Gastrocnemius medialis (tissue), 4 donors: ENCODE measurements at regions not wholly inside any gene's neighbourhood (a gene's known extent, or its start where the extent isn't known, plus 50 kb on each side); places are given as distances from the start of the nearest gene placed in this dataset.
"Not testable (repeated sequence)": the region's sequence is repeated elsewhere in the genome, so short reads cannot be mapped to it uniquely, and the experiment has no call there.

Source experiments
- ATAC-seq, 2 donors: fragments of 150-250 bp; one replicate each; pipeline ENCODE4 v1.9.1; 2016
- DNase-seq, 2 donors: peaks; one replicate each; pipeline ENCODE4 v3.0.0-alpha.2; 2019
- H3K27ac ChIP-seq, 4 donors: fragments of 200-600 bp; sonication (generic); 1 replicate in 1 of 4; 2 replicates in 3 of 4; pipeline ENCODE4 v1.5.1; 2016 to 2018; ENCODE audit warnings: mild to moderate bottlenecking in 2 of 4, moderate library complexity in 1 of 4
- H3K27me3 ChIP-seq, 3 donors: fragments of 200-600 bp; sonication (generic) in 2 of 3; 1 replicate in 1 of 3; 2 replicates in 2 of 3; pipeline versions ENCODE4 v1.5.1 to v1.6.0; 2016 to 2019; ENCODE audit warnings: mild to moderate bottlenecking in 1 of 3, moderate library complexity in 1 of 3
- H3K36me3 ChIP-seq, 2 donors: fragments of 200-600 bp; sonication (generic) in 1 of 2; one replicate each; pipeline ENCODE4 v1.5.1; 2017 to 2018
- H3K4me1 ChIP-seq, 2 donors: fragments of 200-600 bp; sonication (generic) in 1 of 2; one replicate each; pipeline ENCODE4 v1.5.1; 2016 to 2017; ENCODE audit warnings: mild to moderate bottlenecking in 2 of 2
- H3K4me3 ChIP-seq, 4 donors: fragments of 200-600 bp; sonication (generic) in 3 of 4; 1 replicate in 1 of 4; 2 replicates in 3 of 4; pipeline ENCODE4 v1.5.1; 2016 to 2019; ENCODE audit warnings: mild to moderate bottlenecking in 2 of 4
- H3K9me3 ChIP-seq, 3 donors: fragments of 200-600 bp; sonication (generic) in 2 of 3; 1 replicate in 1 of 3; 2 replicates in 2 of 3; pipeline ENCODE4 v1.5.1; 2016 to 2019
- POLR2A ChIP-seq, 2 donors: fragments of 450-650 bp; IDR thresholded peaks; one replicate each; pipeline ENCODE4 v1.6.1; 2017; ENCODE audit warnings: antibody characterized with exemption in 2 of 2, mild to moderate bottlenecking in 2 of 2, moderate library complexity in 2 of 2
- in situ Hi-C, 4 donors: fragments of 200-750 bp; cut with MboI; loops; one replicate each; pipeline versions ENCODE4 v1.15.0 to v1.8.0; 2017; ENCODE audit warnings: low sequenced_read_pairs in 4 of 4
- intact Hi-C: fragments of 100-400 bp; cut with DNase I; formaldehyde crosslinking; loops from one replicate; pipeline ENCODE4 v1.15.1; 2023; ENCODE audit warnings: low total_unique reads
- TF ChIP-seq, protein P1 (sequence below), 5 experiments: fragments of 450-650 bp in 3 of 5; fragments of 200-600 bp in 2 of 5; sonication (generic) in 2 of 5; IDR thresholded peaks in 4 of 5; conservative IDR thresholded peaks in 1 of 5; 1 replicate in 4 of 5; 2 replicates in 1 of 5; pipeline ENCODE4 v1.5.1; 2016 to 2019; ENCODE audit warnings: antibody characterized with exemption in 5 of 5, mild to moderate bottlenecking in 3 of 5, moderate library complexity in 3 of 5

DNA sequence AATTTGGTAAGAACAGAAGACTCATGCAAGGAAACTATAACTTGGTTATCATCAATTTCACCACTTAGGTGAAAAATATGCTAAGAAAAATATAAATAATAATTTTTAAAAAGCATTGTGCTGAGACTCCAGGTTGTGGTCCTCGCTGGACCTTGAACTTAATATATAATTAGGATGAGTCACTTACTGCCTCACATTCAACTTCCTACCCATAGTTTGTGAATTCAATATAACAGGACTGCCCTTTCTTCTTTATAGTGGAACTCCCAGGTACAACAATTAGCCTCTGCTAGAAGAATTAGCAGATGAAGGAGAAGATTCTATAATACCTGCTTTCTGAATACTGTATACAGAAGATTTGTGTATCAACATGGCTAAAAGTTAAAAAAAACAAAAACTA is 149.1 kb upstream of the SPRED1 start:
- Histone ChIP-seq H3K36me3 (no peaks in the 10 kb centered on the region), H3K27ac (no peak overlapping the region), H3K9me3 (no peaks in the 10 kb centered on the region), H3K4me3 (no peak overlapping the region), H3K27me3 (no peaks in the 10 kb centered on the region), H3K4me1 (no peaks in the 10 kb centered on the region)
- in situ Hi-C loops (no loop called here), intact Hi-C loops (no loop called here)
- no peak for ATAC-seq
- TF ChIP-seq, protein P1, sequence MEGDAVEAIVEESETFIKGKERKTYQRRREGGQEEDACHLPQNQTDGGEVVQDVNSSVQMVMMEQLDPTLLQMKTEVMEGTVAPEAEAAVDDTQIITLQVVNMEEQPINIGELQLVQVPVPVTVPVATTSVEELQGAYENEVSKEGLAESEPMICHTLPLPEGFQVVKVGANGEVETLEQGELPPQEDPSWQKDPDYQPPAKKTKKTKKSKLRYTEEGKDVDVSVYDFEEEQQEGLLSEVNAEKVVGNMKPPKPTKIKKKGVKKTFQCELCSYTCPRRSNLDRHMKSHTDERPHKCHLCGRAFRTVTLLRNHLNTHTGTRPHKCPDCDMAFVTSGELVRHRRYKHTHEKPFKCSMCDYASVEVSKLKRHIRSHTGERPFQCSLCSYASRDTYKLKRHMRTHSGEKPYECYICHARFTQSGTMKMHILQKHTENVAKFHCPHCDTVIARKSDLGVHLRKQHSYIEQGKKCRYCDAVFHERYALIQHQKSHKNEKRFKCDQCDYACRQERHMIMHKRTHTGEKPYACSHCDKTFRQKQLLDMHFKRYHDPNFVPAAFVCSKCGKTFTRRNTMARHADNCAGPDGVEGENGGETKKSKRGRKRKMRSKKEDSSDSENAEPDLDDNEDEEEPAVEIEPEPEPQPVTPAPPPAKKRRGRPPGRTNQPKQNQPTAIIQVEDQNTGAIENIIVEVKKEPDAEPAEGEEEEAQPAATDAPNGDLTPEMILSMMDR (IDR thresholded peaks at IDR 0.05 in 4 of 5, conservative IDR thresholded peaks at IDR 0.05 in 1 of 5) = no peak
- TF ChIP-seq POLR2A (IDR thresholded peaks at IDR 0.05) = no peak
- no peak for DNase-seq

DNA sequence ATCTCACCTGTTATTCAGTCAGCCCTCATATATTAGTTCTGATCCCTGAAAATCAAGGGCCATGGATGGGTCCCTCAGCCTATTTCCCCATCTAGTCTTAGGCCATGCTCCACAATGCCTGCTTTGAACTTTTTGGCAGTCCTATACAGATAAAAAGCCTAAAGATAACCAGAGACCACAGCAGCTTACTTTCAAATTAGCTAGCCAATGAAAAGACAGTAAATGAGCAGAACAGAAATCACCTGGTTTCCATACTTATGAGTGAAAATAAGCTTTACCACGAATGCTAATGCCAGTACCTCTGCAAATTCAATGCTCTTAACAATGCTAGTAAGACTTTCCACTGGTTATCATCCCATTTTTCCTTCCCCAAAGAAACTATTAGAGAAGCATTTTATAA is 141.6 kb upstream of the SPRED1 start:
- ATAC-seq (no peak), DNase-seq (no peak)
- intact Hi-C loops = no loop called here
- no peak overlapping the region for H3K4me3 ChIP-seq
- no peaks in the 10 kb centered on the region for H3K36me3 ChIP-seq
- no peaks in the 10 kb centered on the region for H3K4me1 ChIP-seq
- TF ChIP-seq, protein P1 (IDR thresholded peaks at IDR 0.05 in 4 of 5, conservative IDR thresholded peaks at IDR 0.05 in 1 of 5) = no peak
- no peak for TF ChIP-seq POLR2A (IDR thresholded peaks at IDR 0.05)
- no peaks in the 10 kb centered on the region for H3K9me3 ChIP-seq
- no peak overlapping the region for H3K27ac ChIP-seq
- H3K27me3 ChIP-seq = no peaks in the 10 kb centered on the region
- in situ Hi-C loops = no loop called here

DNA sequence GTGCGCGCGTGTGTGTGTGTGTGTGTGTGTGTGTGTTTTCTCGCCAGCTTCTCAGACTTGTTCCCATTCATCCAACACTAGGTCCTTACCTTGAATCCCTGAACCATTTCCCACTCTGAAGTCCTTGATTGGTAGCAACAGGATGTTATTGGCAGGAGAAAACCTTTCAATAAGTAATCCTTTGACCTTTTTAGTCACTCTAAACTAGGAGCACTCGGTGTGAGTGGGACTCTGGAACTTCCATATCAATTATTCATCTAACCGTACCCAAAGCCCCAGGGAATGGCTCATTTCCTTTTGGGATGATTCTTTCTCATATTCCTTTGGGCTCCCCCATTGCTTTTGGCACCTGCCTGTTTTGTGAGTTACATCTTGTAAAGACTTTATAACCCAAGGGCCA is 140.2 kb upstream of the SPRED1 start:
- Histone ChIP-seq H3K4me3 (no peak overlapping the region), H3K9me3 (no peaks in the 10 kb centered on the region), H3K36me3 (no peaks in the 10 kb centered on the region), H3K27ac (no peak overlapping the region), H3K27me3 (no peaks in the 10 kb centered on the region), H3K4me1 (no peaks in the 10 kb centered on the region)
- DNase-seq (no peak), ATAC-seq (no peak)
- TF ChIP-seq, protein P1 (IDR thresholded peaks at IDR 0.05 in 4 of 5, conservative IDR thresholded peaks at IDR 0.05 in 1 of 5) = no peak
- TF ChIP-seq POLR2A (IDR thresholded peaks at IDR 0.05) = no peak
- in situ Hi-C loops (no loop called here), intact Hi-C loops (no loop called here)

DNA sequence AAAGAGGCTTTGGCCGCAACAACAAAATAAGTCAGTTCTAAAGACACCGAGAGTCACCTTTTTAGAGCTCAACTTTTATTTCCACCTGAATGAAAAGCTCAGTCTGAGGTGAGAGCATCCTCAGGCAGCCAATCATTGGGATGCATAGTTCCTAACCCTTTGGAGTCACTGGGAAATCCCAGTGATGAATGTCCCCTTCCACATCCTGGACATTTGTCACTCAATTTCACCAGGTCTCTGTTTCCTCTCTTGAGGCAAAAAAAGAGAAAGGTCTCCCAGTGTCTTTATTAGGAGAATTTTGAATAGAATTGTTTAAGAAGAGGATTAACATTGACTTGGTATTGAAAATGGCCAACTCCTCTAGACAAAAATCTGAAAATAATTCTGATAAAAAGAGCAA is 137.5 kb upstream of the SPRED1 start:
- H3K4me1 ChIP-seq = no peaks in the 10 kb centered on the region
- DNase-seq (no peak), ATAC-seq (no peak)
- in situ Hi-C loops (no loop called here), intact Hi-C loops (no loop called here)
- no peak overlapping the region for H3K4me3 ChIP-seq
- H3K27ac ChIP-seq = no peak overlapping the region
- TF ChIP-seq, protein P1 (IDR thresholded peaks at IDR 0.05 in 4 of 5, conservative IDR thresholded peaks at IDR 0.05 in 1 of 5) = no peak
- TF ChIP-seq POLR2A (IDR thresholded peaks at IDR 0.05) = no peak
- no peaks in the 10 kb centered on the region for H3K9me3 ChIP-seq
- no peaks in the 10 kb centered on the region for H3K27me3 ChIP-seq
- H3K36me3 ChIP-seq = no peaks in the 10 kb centered on the region

DNA sequence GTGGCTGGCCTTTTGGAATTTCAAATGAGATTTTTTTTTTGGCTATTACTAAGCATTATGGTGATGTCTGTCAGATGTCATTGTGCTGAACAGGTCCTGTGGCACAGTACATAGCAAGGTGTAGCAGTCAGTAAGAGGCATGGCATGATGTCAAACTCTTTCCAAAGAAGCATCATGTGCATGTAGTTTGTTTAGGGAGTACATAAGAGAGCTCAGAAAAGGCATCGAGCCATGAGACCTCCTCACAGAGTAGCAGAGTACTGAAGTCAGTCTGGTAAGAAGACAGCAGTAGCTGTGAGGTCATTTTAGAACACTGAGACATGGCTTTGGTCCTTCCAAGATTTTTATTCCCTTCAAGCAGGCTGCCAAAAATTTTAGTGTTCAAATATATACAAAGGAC is 134.9 kb upstream of the SPRED1 start:
- no peaks in the 10 kb centered on the region for H3K9me3 ChIP-seq

DNA sequence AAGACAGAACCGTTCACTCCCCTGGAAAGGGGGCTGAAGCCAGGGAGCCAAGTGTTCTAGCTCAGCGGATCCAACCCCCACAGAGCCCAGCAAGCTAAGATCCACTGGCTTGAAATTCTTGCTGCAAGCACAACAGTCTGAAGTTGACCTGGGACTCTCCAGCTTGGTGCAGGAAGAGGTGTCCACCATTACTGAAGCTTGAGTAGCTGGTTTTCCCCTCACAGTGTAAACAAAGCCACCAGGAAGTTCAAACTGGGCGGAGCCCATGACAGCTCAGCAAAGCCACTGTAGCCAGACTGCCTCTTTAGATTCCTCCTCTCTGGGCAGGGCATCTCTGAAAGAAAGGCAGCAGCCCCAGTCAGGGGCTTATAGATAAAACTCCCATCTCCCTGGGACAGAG is 132.8 kb upstream of the SPRED1 start:
- in situ Hi-C loops, H3K4me1 ChIP-seq, H3K27ac ChIP-seq, H3K9me3 ChIP-seq, H3K4me3 ChIP-seq, intact Hi-C loops, DNase-seq, H3K36me3 ChIP-seq, ATAC-seq, H3K27me3 ChIP-seq: not testable (repeated sequence)

More for the DNA sequence above, 134.9 kb upstream of the SPRED1 start:
- no peak overlapping the region for H3K4me3 ChIP-seq
- in situ Hi-C loops = no loop called here
- intact Hi-C loops = no loop called here
- no peak overlapping the region for H3K27ac ChIP-seq
- no peaks in the 10 kb centered on the region for H3K36me3 ChIP-seq
- TF ChIP-seq, protein P1 (IDR thresholded peaks at IDR 0.05 in 4 of 5, conservative IDR thresholded peaks at IDR 0.05 in 1 of 5) = no peak
- TF ChIP-seq POLR2A (IDR thresholded peaks at IDR 0.05) = no peak
- H3K27me3 ChIP-seq = no peaks in the 10 kb centered on the region
- no peak for DNase-seq
- ATAC-seq = no peak
- no peaks in the 10 kb centered on the region for H3K4me1 ChIP-seq
